ENCODE measurements at regions not wholly inside any gene's neighbourhood (a gene's known extent, or its start where the extent isn't known, plus 50 kb on each side); places are given as distances from the start of the nearest gene placed in this dataset.

DNA sequence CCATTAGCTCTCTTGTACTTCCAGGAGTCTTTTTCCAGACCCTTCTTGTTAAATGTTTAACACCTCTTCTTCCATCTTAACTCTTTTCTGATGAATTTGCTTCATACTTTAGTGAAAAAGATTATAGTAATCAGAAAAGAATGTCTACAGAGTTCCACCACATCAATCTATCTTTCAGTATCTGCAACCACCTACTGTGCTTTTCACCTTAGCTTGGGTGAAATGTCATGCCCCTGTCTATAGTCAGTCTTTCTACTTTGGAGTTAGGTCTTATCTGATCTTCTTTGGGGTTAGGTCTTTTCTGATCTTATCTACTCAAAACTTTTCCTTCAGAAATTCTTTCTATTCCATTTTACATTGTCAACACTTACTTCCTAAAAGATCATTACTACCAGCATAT, 1310.2 kb downstream of the PCDH7 start:
- Histone ChIP-seq H2AFZ (no peak overlapping the region), H3K4me2 (ENCODE audit: low read length) (no peak overlapping the region), H3K27ac (no peak overlapping the region), H3K4me1 (no peaks in the 10 kb centered on the region), H3K9me3 (ENCODE audit: control insufficient read depth, low read length) (no peaks in the 10 kb centered on the region), H3K36me3 (ENCODE audit: control insufficient read depth, insufficient read depth, low read length) (no peaks in the 10 kb centered on the region), H3K9ac (no peak overlapping the region), H3K27me3 (ENCODE audit: control insufficient read depth, insufficient read depth, low read length) (no peaks in the 10 kb centered on the region), H3K4me3 (ENCODE audit: low read depth, low read length) (no peak overlapping the region), H3K79me2 (no peaks in the 10 kb centered on the region)
- TF ChIP-seq, protein P1, sequence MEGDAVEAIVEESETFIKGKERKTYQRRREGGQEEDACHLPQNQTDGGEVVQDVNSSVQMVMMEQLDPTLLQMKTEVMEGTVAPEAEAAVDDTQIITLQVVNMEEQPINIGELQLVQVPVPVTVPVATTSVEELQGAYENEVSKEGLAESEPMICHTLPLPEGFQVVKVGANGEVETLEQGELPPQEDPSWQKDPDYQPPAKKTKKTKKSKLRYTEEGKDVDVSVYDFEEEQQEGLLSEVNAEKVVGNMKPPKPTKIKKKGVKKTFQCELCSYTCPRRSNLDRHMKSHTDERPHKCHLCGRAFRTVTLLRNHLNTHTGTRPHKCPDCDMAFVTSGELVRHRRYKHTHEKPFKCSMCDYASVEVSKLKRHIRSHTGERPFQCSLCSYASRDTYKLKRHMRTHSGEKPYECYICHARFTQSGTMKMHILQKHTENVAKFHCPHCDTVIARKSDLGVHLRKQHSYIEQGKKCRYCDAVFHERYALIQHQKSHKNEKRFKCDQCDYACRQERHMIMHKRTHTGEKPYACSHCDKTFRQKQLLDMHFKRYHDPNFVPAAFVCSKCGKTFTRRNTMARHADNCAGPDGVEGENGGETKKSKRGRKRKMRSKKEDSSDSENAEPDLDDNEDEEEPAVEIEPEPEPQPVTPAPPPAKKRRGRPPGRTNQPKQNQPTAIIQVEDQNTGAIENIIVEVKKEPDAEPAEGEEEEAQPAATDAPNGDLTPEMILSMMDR (IDR thresholded peaks at IDR 0.05): no peak

DNA sequence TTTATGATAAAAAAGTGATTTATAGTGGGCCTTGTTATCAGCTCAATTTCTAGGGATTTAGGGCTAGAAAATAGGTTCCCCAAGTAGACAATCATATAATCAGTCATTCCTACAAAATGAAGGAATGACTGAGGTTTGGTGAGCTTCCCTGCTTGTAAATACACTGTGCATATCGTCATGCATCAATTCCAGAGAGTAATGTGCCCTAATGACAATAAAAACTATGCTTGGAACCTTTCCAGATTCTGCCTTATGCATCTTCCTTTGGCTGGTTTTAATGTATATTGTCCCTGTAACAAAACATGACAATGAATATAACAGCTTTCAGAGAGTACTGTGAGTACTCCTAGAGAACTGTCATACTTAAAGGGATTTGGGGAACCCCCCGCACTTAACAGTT, 1310.9 kb downstream of the PCDH7 start:
- Histone ChIP-seq H3K9me3 (ENCODE audit: control insufficient read depth, low read length) (no peaks in the 10 kb centered on the region), H3K4me1 (no peaks in the 10 kb centered on the region), H3K36me3 (ENCODE audit: control insufficient read depth, insufficient read depth, low read length) (no peaks in the 10 kb centered on the region), H3K27ac (no peak overlapping the region), H3K27me3 (ENCODE audit: control insufficient read depth, insufficient read depth, low read length) (no peaks in the 10 kb centered on the region), H2AFZ (no peak overlapping the region), H3K4me2 (ENCODE audit: low read length) (no peak overlapping the region), H3K9ac (no peak overlapping the region), H3K4me3 (ENCODE audit: low read depth, low read length) (no peak overlapping the region), H3K79me2 (no peaks in the 10 kb centered on the region)
- TF ChIP-seq, protein P1 (IDR thresholded peaks at IDR 0.05): no peak

DNA sequence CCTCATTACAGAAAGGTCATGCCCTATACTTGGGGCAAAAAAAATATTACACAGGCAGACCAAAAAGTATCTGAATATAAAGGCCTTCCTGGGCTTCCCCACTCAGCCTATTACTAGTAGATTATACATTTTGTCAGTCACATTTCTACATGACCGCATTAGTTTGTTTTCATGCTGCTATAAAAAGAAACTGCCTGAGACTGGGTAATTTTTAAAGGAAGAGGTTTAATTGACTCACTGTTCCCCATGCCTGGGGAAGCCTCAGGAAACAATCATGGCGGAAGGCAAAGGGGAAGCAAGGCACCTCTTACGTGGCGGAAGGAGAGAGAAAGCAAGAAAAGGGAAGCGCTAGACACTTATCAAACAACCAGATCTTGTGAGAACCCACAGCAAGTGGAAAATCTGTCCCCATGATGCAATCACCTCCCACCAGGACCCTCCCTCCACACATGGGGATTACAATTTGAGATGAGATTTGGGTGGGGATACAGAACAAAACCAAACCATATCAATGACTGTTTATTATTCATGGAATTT, 1312.0 kb downstream of the PCDH7 start:
- Histone ChIP-seq H3K36me3 (ENCODE audit: control insufficient read depth, insufficient read depth, low read length) (no peaks in the 10 kb centered on the region), H3K27ac (no peak overlapping the region), H3K27me3 (ENCODE audit: control insufficient read depth, insufficient read depth, low read length) (no peaks in the 10 kb centered on the region), H3K9me3 (ENCODE audit: control insufficient read depth, low read length) (no peaks in the 10 kb centered on the region), H3K79me2 (no peaks in the 10 kb centered on the region), H3K4me1 (no peaks in the 10 kb centered on the region), H2AFZ (no peak overlapping the region), H3K9ac (no peak overlapping the region), H3K4me2 (ENCODE audit: low read length) (no peak overlapping the region), H3K4me3 (ENCODE audit: low read depth, low read length) (no peak overlapping the region)
- TF ChIP-seq, protein P1 (IDR thresholded peaks at IDR 0.05): no peak

DNA sequence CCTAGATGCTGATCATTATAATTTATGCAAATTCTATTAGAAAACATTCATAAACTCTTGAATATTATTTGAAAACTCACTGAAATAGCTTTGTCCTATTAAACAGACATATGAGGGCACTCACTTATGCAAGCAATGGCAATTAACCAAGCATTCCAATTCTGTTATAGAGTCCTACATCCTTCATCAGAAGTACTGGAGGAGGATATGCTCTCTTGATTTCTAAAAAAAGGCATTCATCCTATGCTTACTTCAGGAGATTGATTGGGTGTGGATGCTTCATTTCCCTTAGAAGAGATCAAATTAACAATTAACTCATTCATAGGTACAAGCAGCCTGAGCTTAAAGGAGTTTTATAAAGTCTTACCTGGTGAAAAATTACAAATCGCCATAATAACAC, 1317.2 kb downstream of the PCDH7 start:
- H3K27me3 ChIP-seq (ENCODE audit: control insufficient read depth, insufficient read depth, low read length): no peaks in the 10 kb centered on the region
- no peaks in the 10 kb centered on the region for H3K79me2 ChIP-seq
- no peak overlapping the region for H3K27ac ChIP-seq
- H3K9ac ChIP-seq: no peak overlapping the region
- H3K4me1 ChIP-seq: no peaks in the 10 kb centered on the region
- TF ChIP-seq, protein P1 (IDR thresholded peaks at IDR 0.05): no peak
- H2AFZ ChIP-seq: no peak overlapping the region
- no peaks in the 10 kb centered on the region for H3K9me3 ChIP-seq (ENCODE audit: control insufficient read depth, low read length)
- no peak overlapping the region for H3K4me3 ChIP-seq (ENCODE audit: low read depth, low read length)
- H3K36me3 ChIP-seq (ENCODE audit: control insufficient read depth, insufficient read depth, low read length): no peaks in the 10 kb centered on the region
- no peak overlapping the region for H3K4me2 ChIP-seq (ENCODE audit: low read length)

DNA sequence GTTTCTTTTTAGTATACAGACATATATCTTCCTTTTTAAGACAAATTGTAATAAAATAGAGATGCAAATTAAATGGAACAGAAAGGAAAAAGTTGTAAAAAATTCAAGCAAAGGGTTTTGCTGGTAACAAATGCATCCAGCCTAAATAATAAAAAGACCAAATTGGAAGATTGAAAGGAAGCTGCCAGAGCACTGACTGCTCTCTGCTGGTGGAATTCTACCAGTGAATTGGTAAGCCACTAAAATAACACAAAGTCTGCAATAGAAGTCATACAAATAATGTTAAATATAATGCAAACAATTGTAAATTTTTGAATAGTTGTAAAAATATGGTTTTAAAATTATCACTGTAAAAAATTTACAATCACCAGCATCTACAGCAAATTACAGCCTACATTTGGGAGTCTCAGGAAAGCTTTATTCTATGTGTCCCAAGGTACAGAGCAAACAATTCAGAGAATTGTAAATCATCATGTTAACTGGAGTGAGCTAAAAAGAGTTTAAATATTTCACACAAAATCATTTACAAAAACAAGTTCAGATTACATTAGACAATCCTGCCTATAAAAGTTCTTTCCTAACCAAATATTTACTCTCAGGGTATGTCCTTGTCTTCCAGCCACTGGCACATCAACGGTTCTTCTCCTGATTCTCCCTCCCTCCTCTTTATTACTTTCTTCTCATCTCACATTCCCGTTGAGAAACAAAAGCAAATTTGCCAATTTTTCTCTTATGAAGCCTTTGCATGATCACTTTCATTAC, 1322.5 kb downstream of the PCDH7 start:
- TF ChIP-seq, protein P1 (IDR thresholded peaks at IDR 0.05): no peak
- no peaks in the 10 kb centered on the region for H3K79me2 ChIP-seq
- no peaks in the 10 kb centered on the region for H3K36me3 ChIP-seq (ENCODE audit: control insufficient read depth, insufficient read depth, low read length)
- H3K4me3 ChIP-seq (ENCODE audit: low read depth, low read length): no peak overlapping the region
- H3K27me3 ChIP-seq (ENCODE audit: control insufficient read depth, insufficient read depth, low read length): no peaks in the 10 kb centered on the region
- H3K27ac ChIP-seq: no peak overlapping the region
- no peaks in the 10 kb centered on the region for H3K9me3 ChIP-seq (ENCODE audit: control insufficient read depth, low read length)
- H3K4me2 ChIP-seq (ENCODE audit: low read length): no peak overlapping the region
- no peaks in the 10 kb centered on the region for H3K4me1 ChIP-seq
- H3K9ac ChIP-seq: no peak overlapping the region
- H2AFZ ChIP-seq: no peak overlapping the region
